GM12891 (cell line): ENCODE measurements at regions not wholly inside any gene's neighbourhood (a gene's known extent, or its start where the extent isn't known, plus 50 kb on each side); places are given as distances from the start of the nearest gene placed in this dataset.

ENCODE experiments used
- DNase-seq: peaks from one replicate; pipeline ENCODE4 v3.0.0; 2011; ENCODE audit warnings: low spot score; ENCODE audit not compliant: insufficient read length
- FAIRE-seq: peaks from 2 replicates; lab custom pipeline; 2011; peaks lifted over from hg19 to GRCh38; lab: Jason Lieb, UNC
- PAX5 ChIP-seq: IDR thresholded peaks from 2 replicates; pipeline ENCODE4 v1.6.1; 2011; ENCODE audit warnings: low read length, moderate library complexity, mild to moderate bottlenecking; ENCODE audit not compliant: insufficient read depth, severe bottlenecking
- POLR2A ChIP-seq: IDR thresholded peaks from 2 replicates; pipeline ENCODE4 v1.6.1; 2011; ENCODE audit warnings: low read depth, low read length, control low read depth
- POLR2AphosphoS5 ChIP-seq: IDR thresholded peaks from 2 replicates; pipeline ENCODE4 v1.6.1; 2011; ENCODE audit warnings: low read depth, low read length, control low read depth
- POU2F2 ChIP-seq: IDR thresholded peaks from 2 replicates; pipeline ENCODE4 v1.6.1; 2011; ENCODE audit warnings: low read depth, mild to moderate bottlenecking, control low read depth, low read length, moderate library complexity
- SPI1 ChIP-seq: IDR thresholded peaks from 2 replicates; pipeline ENCODE4 v1.6.1; 2011; ENCODE audit warnings: low read depth, low read length, control low read depth
- TAF1 ChIP-seq: IDR thresholded peaks from 2 replicates; pipeline ENCODE4 v1.6.1; 2011; ENCODE audit warnings: low read depth, low read length, control low read depth

DNA sequence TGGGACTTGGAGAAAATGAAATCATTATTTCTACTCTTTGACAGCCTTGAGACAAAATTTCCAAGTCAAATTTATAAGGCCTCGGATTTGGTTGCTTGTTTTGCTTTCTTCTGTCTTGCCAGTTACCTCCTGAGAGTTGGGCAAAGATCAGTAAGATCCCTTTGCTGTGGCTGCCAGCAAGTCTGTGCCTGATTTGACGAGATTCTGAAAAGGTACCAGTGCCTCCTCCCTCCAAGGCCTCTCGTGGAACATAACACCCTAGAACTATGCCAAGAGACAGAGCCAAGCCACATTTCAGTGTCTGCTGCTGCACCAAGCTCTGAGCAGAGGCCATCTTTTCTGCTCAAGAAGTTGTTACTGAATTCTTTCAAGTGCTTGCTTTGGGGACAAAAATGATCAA is 61.0 kb downstream of the GTPBP8 start:
- no peak for FAIRE-seq
- TF ChIP-seq PAX5 (no peak), TAF1 (no peak), POLR2A (no peak), POLR2AphosphoS5 (no peak), SPI1 (no peak), POU2F2 (no peak)
- DNase-seq, result no peak

GRCh38 chr3:113053169-113053568 is 62.4 kb downstream of the GTPBP8 start:
- FAIRE-seq (no peak), DNase-seq (no peak)
- TF ChIP-seq PAX5 (no peak), POU2F2 (no peak), POLR2AphosphoS5 (no peak), POLR2A (no peak), SPI1 (no peak), TAF1 (no peak)

DNA sequence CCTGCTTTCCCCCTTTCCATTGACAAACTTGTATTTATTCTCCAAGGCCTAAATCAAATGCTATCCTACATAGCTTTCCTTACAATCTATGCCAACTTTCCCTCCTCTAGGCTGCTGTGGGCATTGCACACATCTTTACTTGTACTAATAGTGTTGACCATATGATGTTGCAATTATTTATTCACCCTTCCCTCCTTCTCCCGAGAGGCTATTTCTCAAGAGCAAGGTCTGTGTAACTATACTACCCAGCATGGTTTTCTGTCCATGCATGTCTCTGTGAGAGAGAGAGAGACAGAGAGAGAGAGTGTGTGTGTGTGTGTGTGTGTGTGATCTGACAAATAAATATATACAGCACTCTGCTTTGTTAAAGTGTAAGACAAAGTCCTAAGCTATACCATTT is 63.8 kb downstream of the GTPBP8 start:
- DNase-seq (no peak), FAIRE-seq (peak; percentile 9)
- TF ChIP-seq POLR2AphosphoS5 (no peak), POU2F2 (no peak)

DNA sequence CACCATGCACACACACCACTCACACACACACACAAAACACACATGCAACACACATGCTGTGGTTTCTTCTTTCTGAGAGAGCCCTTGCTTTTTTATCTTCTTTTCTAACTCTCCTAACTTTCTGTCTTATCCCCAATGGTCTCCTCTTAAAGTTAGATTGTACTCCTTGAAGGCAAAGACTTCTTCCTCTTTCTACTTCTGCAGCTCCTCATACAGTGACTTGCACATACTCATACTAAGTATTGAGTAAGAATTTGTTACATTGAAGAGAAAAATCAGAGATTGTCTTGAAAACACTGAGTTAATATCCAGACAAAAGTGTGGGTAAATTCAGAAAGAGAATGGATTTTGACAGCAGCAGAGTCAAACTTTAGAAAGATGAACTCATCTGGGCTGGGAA is 64.4 kb downstream of the GTPBP8 start:
- FAIRE-seq (no peak), DNase-seq (no peak)
- no peak for TF ChIP-seq TAF1
- no peak for TF ChIP-seq POLR2AphosphoS5
- no peak for TF ChIP-seq PAX5
- no peak for TF ChIP-seq POLR2A
- no peak for TF ChIP-seq SPI1
- TF ChIP-seq POU2F2, result no peak

DNA sequence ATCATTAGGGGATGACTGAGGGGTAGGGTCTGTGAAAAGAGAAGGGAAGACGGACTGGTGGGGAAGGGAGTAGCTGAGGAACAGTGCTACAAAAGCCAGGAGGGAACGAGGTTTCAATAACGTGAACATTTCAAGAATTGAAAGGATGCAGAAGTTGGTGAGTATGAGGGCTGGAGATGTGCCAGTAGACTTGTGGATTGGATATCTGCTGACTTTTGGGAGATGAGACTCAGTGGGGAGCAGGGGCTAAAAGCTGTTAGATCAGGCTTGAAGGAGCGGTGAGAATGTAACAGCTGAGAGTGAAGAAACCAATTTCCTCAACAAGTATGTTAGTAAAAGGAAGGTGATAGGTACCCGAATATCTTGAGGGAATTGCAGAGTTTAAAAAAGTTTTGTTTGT is 65.2 kb downstream of the GTPBP8 start:
- FAIRE-seq, result no peak
- TF ChIP-seq SPI1, result no peak
- TF ChIP-seq POLR2A, result no peak
- no peak for TF ChIP-seq POU2F2
- no peak for TF ChIP-seq POLR2AphosphoS5
- TF ChIP-seq TAF1, result no peak
- TF ChIP-seq PAX5, result no peak
- no peak for DNase-seq

DNA sequence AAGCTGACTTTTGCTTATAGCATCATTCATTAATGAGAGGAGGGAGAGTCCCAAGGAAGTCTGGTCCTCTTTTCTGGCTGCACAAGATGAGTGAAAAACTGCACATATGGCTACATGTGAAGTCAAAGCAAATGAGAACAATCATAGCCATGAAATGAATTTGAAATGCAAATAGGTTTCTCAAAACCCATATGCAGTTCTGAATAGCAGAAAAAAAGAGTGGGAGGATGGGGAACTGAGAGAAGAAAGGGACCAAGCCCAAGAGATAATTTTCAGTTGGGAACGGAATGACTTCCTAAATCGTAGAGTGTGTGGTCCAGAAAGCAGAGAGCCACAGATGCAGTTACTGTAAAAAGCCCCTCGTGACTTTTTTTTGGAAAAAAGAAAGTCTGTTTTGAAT is 66.3 kb downstream of the GTPBP8 start:
- DNase-seq (no peak), FAIRE-seq (peak; percentile 52)
- no peak for TF ChIP-seq TAF1
- TF ChIP-seq POLR2A, result no peak
- peak; percentile 87 for TF ChIP-seq POU2F2
- no peak for TF ChIP-seq POLR2AphosphoS5
- peak; percentile 89 for TF ChIP-seq SPI1

- FAIRE-seq (no peak), DNase-seq (no peak)
- TF ChIP-seq POLR2AphosphoS5 (no peak), POLR2A (no peak), POU2F2 (no peak), PAX5 (no peak), SPI1 (no peak), TAF1 (no peak)
These were observed 67.4 kb downstream of the GTPBP8 start for GRCh38 chr3:113058188-113058587.

- no peak for DNase-seq
- no peak for FAIRE-seq
- TF ChIP-seq POLR2A (no peak), POLR2AphosphoS5 (no peak)
These were observed 71.9 kb downstream of the GTPBP8 start for GRCh38 chr3:113062705-113063104.

- no peak for FAIRE-seq
- TF ChIP-seq SPI1, result no peak
- no peak for TF ChIP-seq TAF1
- TF ChIP-seq POLR2AphosphoS5, result no peak
- no peak for TF ChIP-seq POU2F2
- DNase-seq, result no peak
These were observed 72.5 kb downstream of the GTPBP8 start for GRCh38 chr3:113063126-113063894.

- FAIRE-seq (no peak), DNase-seq (no peak)
- TF ChIP-seq POLR2AphosphoS5 (no peak), POU2F2 (no peak), TAF1 (no peak), PAX5 (no peak), POLR2A (no peak), SPI1 (no peak)
These were observed 73.4 kb downstream of the GTPBP8 start for GRCh38 chr3:113064183-113064582.

DNA sequence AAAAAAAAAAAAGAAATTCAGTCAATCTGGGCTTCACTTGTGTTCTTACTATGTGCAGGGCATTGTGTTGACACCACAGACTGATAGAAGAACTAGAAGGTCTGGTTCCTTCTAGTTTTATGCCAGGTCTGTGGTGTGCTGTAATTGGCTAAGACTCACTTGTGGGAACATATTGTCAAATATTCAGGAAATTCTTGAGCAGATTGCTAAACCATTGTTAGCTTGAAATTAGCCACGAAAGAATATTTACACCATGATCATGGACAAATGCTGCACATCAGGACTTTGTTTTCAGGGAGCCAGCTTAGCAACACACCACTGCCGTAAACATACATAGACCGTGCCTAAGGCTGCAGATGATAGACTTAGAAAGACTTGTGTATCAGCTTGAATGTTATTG is 74.6 kb downstream of the GTPBP8 start:
- FAIRE-seq, result no peak
- TF ChIP-seq POLR2A, result no peak
- TF ChIP-seq SPI1, result no peak
- TF ChIP-seq PAX5, result no peak
- TF ChIP-seq POU2F2, result no peak
- TF ChIP-seq TAF1, result no peak
- TF ChIP-seq POLR2AphosphoS5, result no peak
- DNase-seq, result no peak
